ENCODE measurements at regions not wholly inside any gene's neighbourhood (a gene's known extent, or its start where the extent isn't known, plus 50 kb on each side); places are given as distances from the start of the nearest gene placed in this dataset.

DNA sequence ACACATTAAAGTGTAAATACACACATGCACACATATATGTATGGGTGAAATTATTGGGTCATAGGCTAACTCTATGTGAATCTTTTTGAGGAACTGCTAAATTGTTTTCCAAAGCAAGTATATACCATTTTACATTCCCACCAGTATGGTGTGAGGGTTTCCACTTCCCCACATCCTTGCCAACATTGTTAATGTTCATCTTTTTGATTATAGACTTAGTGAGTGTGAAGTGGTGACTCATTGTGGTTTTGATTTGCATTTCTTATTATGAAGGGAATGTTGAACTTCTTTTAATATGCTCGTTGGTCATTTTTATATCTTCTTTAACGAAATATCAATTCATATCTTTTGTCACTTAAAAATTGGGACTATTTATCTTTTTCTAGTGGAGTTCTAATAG lies 181.8 kb upstream of the GCFC2 start:
- CTCF ChIA-PET, result no interaction called here
- no peak for DNase-seq (ENCODE audit: low read depth, low spot score)

More for the DNA sequence above, 181.8 kb upstream of the GCFC2 start:
- Histone ChIP-seq H3K27ac (ENCODE audit: low read depth, low read length) (no peak overlapping the region), H3K27me3 (ENCODE audit: insufficient read depth, low read length) (no peaks in the 10 kb centered on the region), H3K9me3 (ENCODE audit: control insufficient read depth in 1 of 2, insufficient read depth in 1 of 2, low read depth in 1 of 2, low read length in 2 of 2) (peaks cover 0 to 1% of the 10 kb centered on the region in 2 experiments; a peak in 1 of 4 replicates), H3K9ac (ENCODE audit: low read length) (no peak overlapping the region), H3K4me1 (ENCODE audit: control insufficient read depth in 1 of 2, insufficient read depth in 2 of 2, low read length in 2 of 2) (no peaks in the 10 kb centered on the region), H4K20me1 (ENCODE audit: insufficient read depth) (no peaks in the 10 kb centered on the region; the same call in 1 of the 2 replicates), H3K4me3 (replicated peaks in 1 of 2; ENCODE audit: low read depth in 1 of 2, low read length in 2 of 2) (no peak overlapping the region), H3K79me2 (ENCODE audit: insufficient read depth, low read length) (no peaks in the 10 kb centered on the region), H2AFZ (ENCODE audit: low read depth, low read length, poor library complexity, severe bottlenecking) (no peak overlapping the region), H3K4me2 (ENCODE audit: low read length) (no peak overlapping the region), H3K36me3 (ENCODE audit: control insufficient read depth in 1 of 2, insufficient read depth in 2 of 2, low read length in 2 of 2) (no peaks in the 10 kb centered on the region), H3K9me2 (ENCODE audit: insufficient read depth) (no peaks in the 10 kb centered on the region)
- ChIA-PET RAD21 (ENCODE audit: low non-redundant PET in 1 of 2, low total read pairs in 2 of 2, uncharacterized antibody in 2 of 2, unreplicated experiment in 2 of 2) (no interaction called here), POLR2A (no interaction called here)
- no TSS peak for BruUV-seq (replicated peaks)
- ATAC-seq, result no peak
- TF ChIP-seq POLR2A (IDR thresholded peaks at IDR 0.05; ENCODE audit: borderline replicate concordance, extremely low read depth, insufficient read depth, insufficient read length) (no peak), CEBPB (IDR thresholded peaks at IDR 0.05; ENCODE audit: low read depth) (no peak), TCF7L2 (IDR thresholded peaks at IDR 0.05; ENCODE audit: borderline replicate concordance, extremely low read depth, insufficient read depth, insufficient read length) (no peak), JUND (IDR thresholded peaks at IDR 0.05) (no peak), SRF (IDR thresholded peaks at IDR 0.05; ENCODE audit: low read depth) (no peak), SP1 (IDR thresholded peaks at IDR 0.05; ENCODE audit: low read depth) (no peak), ZFX (IDR thresholded peaks at IDR 0.05) (no peak), EZH2phosphoT487 (IDR thresholded peaks at IDR 0.05; ENCODE audit: borderline replicate concordance) (no peak), EGR1 (IDR thresholded peaks at IDR 0.05; ENCODE audit: low read depth) (no peak), POLR2AphosphoS5 (IDR thresholded peaks at IDR 0.05; ENCODE audit: low read depth, low read length) (no peak), YY1 (IDR thresholded peaks at IDR 0.05; ENCODE audit: extremely low read depth, insufficient replicate concordance, low read depth, low read length) (no peak), RAD21 (IDR thresholded peaks at IDR 0.05; ENCODE audit: low read depth) (no peak), ELF1 (IDR thresholded peaks at IDR 0.05; ENCODE audit: borderline replicate concordance, low read depth) (no peak), CBX3 (IDR thresholded peaks at IDR 0.05; ENCODE audit: low read depth) (no peak), SIN3A (IDR thresholded peaks at IDR 0.05; ENCODE audit: low read depth) (no peak), EZH2 (IDR thresholded peaks at IDR 0.05) (no peak)
- TF ChIP-seq, protein P1, sequence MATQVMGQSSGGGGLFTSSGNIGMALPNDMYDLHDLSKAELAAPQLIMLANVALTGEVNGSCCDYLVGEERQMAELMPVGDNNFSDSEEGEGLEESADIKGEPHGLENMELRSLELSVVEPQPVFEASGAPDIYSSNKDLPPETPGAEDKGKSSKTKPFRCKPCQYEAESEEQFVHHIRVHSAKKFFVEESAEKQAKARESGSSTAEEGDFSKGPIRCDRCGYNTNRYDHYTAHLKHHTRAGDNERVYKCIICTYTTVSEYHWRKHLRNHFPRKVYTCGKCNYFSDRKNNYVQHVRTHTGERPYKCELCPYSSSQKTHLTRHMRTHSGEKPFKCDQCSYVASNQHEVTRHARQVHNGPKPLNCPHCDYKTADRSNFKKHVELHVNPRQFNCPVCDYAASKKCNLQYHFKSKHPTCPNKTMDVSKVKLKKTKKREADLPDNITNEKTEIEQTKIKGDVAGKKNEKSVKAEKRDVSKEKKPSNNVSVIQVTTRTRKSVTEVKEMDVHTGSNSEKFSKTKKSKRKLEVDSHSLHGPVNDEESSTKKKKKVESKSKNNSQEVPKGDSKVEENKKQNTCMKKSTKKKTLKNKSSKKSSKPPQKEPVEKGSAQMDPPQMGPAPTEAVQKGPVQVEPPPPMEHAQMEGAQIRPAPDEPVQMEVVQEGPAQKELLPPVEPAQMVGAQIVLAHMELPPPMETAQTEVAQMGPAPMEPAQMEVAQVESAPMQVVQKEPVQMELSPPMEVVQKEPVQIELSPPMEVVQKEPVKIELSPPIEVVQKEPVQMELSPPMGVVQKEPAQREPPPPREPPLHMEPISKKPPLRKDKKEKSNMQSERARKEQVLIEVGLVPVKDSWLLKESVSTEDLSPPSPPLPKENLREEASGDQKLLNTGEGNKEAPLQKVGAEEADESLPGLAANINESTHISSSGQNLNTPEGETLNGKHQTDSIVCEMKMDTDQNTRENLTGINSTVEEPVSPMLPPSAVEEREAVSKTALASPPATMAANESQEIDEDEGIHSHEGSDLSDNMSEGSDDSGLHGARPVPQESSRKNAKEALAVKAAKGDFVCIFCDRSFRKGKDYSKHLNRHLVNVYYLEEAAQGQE (IDR thresholded peaks at IDR 0.05; ENCODE audit: low read depth), result no peak
- TF ChIP-seq, protein P2, sequence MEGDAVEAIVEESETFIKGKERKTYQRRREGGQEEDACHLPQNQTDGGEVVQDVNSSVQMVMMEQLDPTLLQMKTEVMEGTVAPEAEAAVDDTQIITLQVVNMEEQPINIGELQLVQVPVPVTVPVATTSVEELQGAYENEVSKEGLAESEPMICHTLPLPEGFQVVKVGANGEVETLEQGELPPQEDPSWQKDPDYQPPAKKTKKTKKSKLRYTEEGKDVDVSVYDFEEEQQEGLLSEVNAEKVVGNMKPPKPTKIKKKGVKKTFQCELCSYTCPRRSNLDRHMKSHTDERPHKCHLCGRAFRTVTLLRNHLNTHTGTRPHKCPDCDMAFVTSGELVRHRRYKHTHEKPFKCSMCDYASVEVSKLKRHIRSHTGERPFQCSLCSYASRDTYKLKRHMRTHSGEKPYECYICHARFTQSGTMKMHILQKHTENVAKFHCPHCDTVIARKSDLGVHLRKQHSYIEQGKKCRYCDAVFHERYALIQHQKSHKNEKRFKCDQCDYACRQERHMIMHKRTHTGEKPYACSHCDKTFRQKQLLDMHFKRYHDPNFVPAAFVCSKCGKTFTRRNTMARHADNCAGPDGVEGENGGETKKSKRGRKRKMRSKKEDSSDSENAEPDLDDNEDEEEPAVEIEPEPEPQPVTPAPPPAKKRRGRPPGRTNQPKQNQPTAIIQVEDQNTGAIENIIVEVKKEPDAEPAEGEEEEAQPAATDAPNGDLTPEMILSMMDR (IDR thresholded peaks at IDR 0.05 in 2 of 3, conservative IDR thresholded peaks at IDR 0.05 in 1 of 3; ENCODE audit: borderline replicate concordance in 1 of 3, insufficient read depth in 1 of 3, low read depth in 2 of 3, low read length in 2 of 3), result no peak
- TF ChIP-seq, protein P3, sequence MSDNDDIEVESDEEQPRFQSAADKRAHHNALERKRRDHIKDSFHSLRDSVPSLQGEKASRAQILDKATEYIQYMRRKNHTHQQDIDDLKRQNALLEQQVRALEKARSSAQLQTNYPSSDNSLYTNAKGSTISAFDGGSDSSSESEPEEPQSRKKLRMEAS (IDR thresholded peaks at IDR 0.05), result no peak
- intact Hi-C loops (cut with micrococcal nuclease), result no loop called here
